Right atrium auricular region (tissue), 2 donors: ENCODE measurements at regions not wholly inside any gene's neighbourhood (a gene's known extent, or its start where the extent isn't known, plus 50 kb on each side); places are given as distances from the start of the nearest gene placed in this dataset.
"Not testable (repeated sequence)": the region's sequence is repeated elsewhere in the genome, so short reads cannot be mapped to it uniquely, and the experiment has no call there.

Experiments
- DNase-seq: peaks from one replicate; pipeline ENCODE4 v3.0.0-alpha.2; 2019; ENCODE audit warnings: low spot score
- H3K27ac ChIP-seq, 2 donors: fragments of 200-600 bp; sonication (generic); 1 replicate in 1 of 2; 2 replicates in 1 of 2; pipeline ENCODE4 v1.5.1; 2016 to 2019
- H3K27me3 ChIP-seq, 2 donors: fragments of 200-600 bp; sonication (generic); one replicate each; pipeline versions ENCODE4 v1.5.1 to v1.6.0; 2017 to 2019
- H3K36me3 ChIP-seq: fragments of 200-600 bp; sonication (generic); one replicate; pipeline ENCODE4 v1.5.1; 2016
- H3K4me1 ChIP-seq, 2 donors: fragments of 200-600 bp; sonication (generic); one replicate each; pipeline versions ENCODE4 v1.5.1 to v1.6.0; 2017 to 2019
- H3K4me3 ChIP-seq, 2 donors: fragments of 200-600 bp; sonication (generic); 1 replicate in 1 of 2; 2 replicates in 1 of 2; pipeline ENCODE4 v1.5.1; 2017 to 2019; ENCODE audit warnings: mild to moderate bottlenecking in 1 of 2, moderate library complexity in 1 of 2
- H3K9me3 ChIP-seq, 2 donors: fragments of 200-600 bp; sonication (generic); one replicate each; pipeline ENCODE4 v1.5.1; 2019
- CTCF ChIP-seq, 2 donors: fragments of 200-600 bp; sonication (generic); IDR thresholded peaks; one replicate each; pipeline ENCODE4 v1.5.1; 2019; ENCODE audit warnings: antibody characterized with exemption in 2 of 2

- H3K9me3 ChIP-seq: no peaks in the 10 kb centered on the region
- TF ChIP-seq CTCF (IDR thresholded peaks at IDR 0.05): no peak
- no peak for DNase-seq
- H3K4me1 ChIP-seq: peaks cover 0 to 73% of the 10 kb centered on the region in 2 donors
- H3K36me3 ChIP-seq: no peaks in the 10 kb centered on the region
- no peak overlapping the region for H3K4me3 ChIP-seq
- H3K27ac ChIP-seq: peak overlapping the region; percentile 86 to 90
- H3K27me3 ChIP-seq: no peaks in the 10 kb centered on the region
Measured at GRCh38 chr1:234913771-234914170, 214.9 kb downstream of the TOMM20 start.

- TF ChIP-seq CTCF (IDR thresholded peaks at IDR 0.05): no peak
- H3K27ac ChIP-seq: peak overlapping the region; percentile 86 to 90
- H3K27me3 ChIP-seq: no peaks in the 10 kb centered on the region
- H3K36me3 ChIP-seq: no peaks in the 10 kb centered on the region
- no peaks in the 10 kb centered on the region for H3K9me3 ChIP-seq
- no peak overlapping the region for H3K4me3 ChIP-seq
- peaks cover 0 to 73% of the 10 kb centered on the region in 2 donors for H3K4me1 ChIP-seq
- DNase-seq: no peak
Measured at GRCh38 chr1:234913278-234913649, 215.4 kb downstream of the TOMM20 start.

- Histone ChIP-seq H3K4me1 (peaks cover 0 to 73% of the 10 kb centered on the region in 2 donors), H3K9me3 (no peaks in the 10 kb centered on the region), H3K27ac (peak overlapping the region; percentile 86 to 90), H3K36me3 (no peaks in the 10 kb centered on the region), H3K27me3 (no peaks in the 10 kb centered on the region), H3K4me3 (no peak overlapping the region)
- peak in 1 of 2 donors; percentile 47 for TF ChIP-seq CTCF (IDR thresholded peaks at IDR 0.05)
- no peak for DNase-seq
Measured at GRCh38 chr1:234912548-234913277, 215.9 kb downstream of the TOMM20 start.

- H3K27me3 ChIP-seq: no peaks in the 10 kb centered on the region
- H3K36me3 ChIP-seq: no peaks in the 10 kb centered on the region
- TF ChIP-seq CTCF (IDR thresholded peaks at IDR 0.05): no peak
- no peak for DNase-seq
- no peaks in the 10 kb centered on the region for H3K9me3 ChIP-seq
- H3K4me3 ChIP-seq: no peak overlapping the region
- H3K4me1 ChIP-seq: peaks cover 0 to 68% of the 10 kb centered on the region in 2 donors
- H3K27ac ChIP-seq: peak overlapping the region; percentile 86 to 90
Measured at GRCh38 chr1:234911787-234912186, 216.8 kb downstream of the TOMM20 start.

GRCh38 chr1:234911136-234911535, 217.5 kb downstream of the TOMM20 start:
- H3K9me3 ChIP-seq, H3K36me3 ChIP-seq, H3K27me3 ChIP-seq, DNase-seq, H3K4me3 ChIP-seq: not testable (repeated sequence)
- peaks cover 0 to 61% of the 10 kb centered on the region in 2 donors for H3K4me1 ChIP-seq
- peak overlapping the region in 1 of 2 donors; percentile 90 for H3K27ac ChIP-seq

- DNase-seq: no peak
- Histone ChIP-seq H3K27me3 (no peaks in the 10 kb centered on the region), H3K4me3 (no peak overlapping the region), H3K9me3 (no peaks in the 10 kb centered on the region), H3K27ac (no peak overlapping the region), H3K36me3 (no peaks in the 10 kb centered on the region), H3K4me1 (peaks cover 0 to 49% of the 10 kb centered on the region in 2 donors)
- no peak for TF ChIP-seq CTCF (IDR thresholded peaks at IDR 0.05)
Measured at GRCh38 chr1:234909851-234910250, 218.8 kb downstream of the TOMM20 start.
